GM23338 (cell line): ENCODE measurements at regions not wholly inside any gene's neighbourhood (a gene's known extent, or its start where the extent isn't known, plus 50 kb on each side); places are given as distances from the start of the nearest gene placed in this dataset.

Experiments
- ATAC-seq: fragments of 200-7000 bp; cut with Tn5 transposase; 3 replicates; pipeline ENCODE4 v1.9.1; 2020
- DNase-seq: peaks from one replicate; pipeline ENCODE4 v3.0.0-alpha.2; 2015; ENCODE audit warnings: low spot score
- H2AFZ ChIP-seq: fragments of 200-600 bp; sonication (generic); 2 replicates; pipeline ENCODE4 v1.8.0; 2016; ENCODE audit warnings: antibody characterized with exemption, mild to moderate bottlenecking, moderate library complexity
- H3F3A ChIP-seq: fragments of 200-600 bp; sonication (generic); replicated peaks from 2 replicates; pipeline ENCODE4 v1.8.0; 2017; ENCODE audit warnings: antibody characterized with exemption, mixed run types, low read depth
- H3K27ac ChIP-seq: fragments of 200-600 bp; sonication (generic); 2 replicates; pipeline ENCODE4 v1.6.1; 2016; ENCODE audit warnings: low read depth
- H3K27me3 ChIP-seq: fragments of 200-600 bp; sonication (generic); 2 replicates; pipeline ENCODE4 v1.8.0; 2016; ENCODE audit warnings: mild to moderate bottlenecking, mixed run types, moderate library complexity; ENCODE audit not compliant: insufficient read depth
- H3K36me3 ChIP-seq: fragments of 200-600 bp; sonication (generic); 2 replicates; pipeline ENCODE4 v1.8.0; 2016; ENCODE audit warnings: mild to moderate bottlenecking; ENCODE audit not compliant: insufficient read depth
- H3K4me1 ChIP-seq: fragments of 200-600 bp; sonication (generic); 2 replicates; pipeline ENCODE4 v1.8.0; 2016; ENCODE audit warnings: mild to moderate bottlenecking, moderate library complexity; ENCODE audit not compliant: insufficient read depth
- H3K4me2 ChIP-seq: fragments of 200-600 bp; sonication (generic); 2 replicates; pipeline ENCODE4 v1.7.1; 2017; ENCODE audit warnings: mixed run types
- H3K4me3 ChIP-seq: fragments of 200-600 bp; sonication (generic); 2 replicates; pipeline ENCODE4 v1.6.1; 2016; ENCODE audit warnings: mixed run types
- H3K79me2 ChIP-seq: fragments of 200-600 bp; sonication (generic); replicated peaks from 2 replicates; pipeline ENCODE4 v1.8.0; 2017; ENCODE audit warnings: mild to moderate bottlenecking; ENCODE audit not compliant: insufficient read depth
- H3K9me2 ChIP-seq: fragments of 200-600 bp; sonication (generic); 2 replicates; pipeline ENCODE4 v1.8.0; 2017; ENCODE audit not compliant: insufficient read depth
- H4K20me1 ChIP-seq: fragments of 200-600 bp; sonication (generic); replicated peaks from 2 replicates; pipeline ENCODE4 v1.8.0; 2017; ENCODE audit warnings: mild to moderate bottlenecking; ENCODE audit not compliant: insufficient read depth
- H3K27ac Mint-ChIP-seq: 2 replicates; pipeline ENCODE4 v1.8.0; 2020; ENCODE audit warnings: inconsistent platforms, mild to moderate bottlenecking, moderate library complexity, mixed read lengths
- H3K27me3 Mint-ChIP-seq: 3 replicates; pipeline ENCODE4 v1.8.0; 2022; ENCODE audit warnings: low read depth, mild to moderate bottlenecking, moderate library complexity, mixed read lengths, inconsistent platforms; ENCODE audit not compliant: insufficient read depth, poor library complexity
- H3K36me3 Mint-ChIP-seq: 3 replicates; pipeline ENCODE4 v1.8.0; 2021; ENCODE audit warnings: low read depth, mild to moderate bottlenecking, inconsistent platforms, moderate library complexity, mixed read lengths
- H3K4me1 Mint-ChIP-seq: 3 replicates; pipeline ENCODE4 v1.8.0; 2020; ENCODE audit warnings: mild to moderate bottlenecking, inconsistent platforms, mixed read lengths
- H3K4me3 Mint-ChIP-seq: 3 replicates; pipeline ENCODE4 v1.8.0; 2021; ENCODE audit warnings: moderate library complexity, mild to moderate bottlenecking, inconsistent platforms, mixed read lengths
- H3K9me3 Mint-ChIP-seq: 3 replicates; pipeline ENCODE4 v1.8.0; 2020; ENCODE audit warnings: moderate library complexity, mild to moderate bottlenecking, inconsistent platforms, mixed read lengths
- CREB1 ChIP-seq: fragments of 250-450 bp; sonication (Bioruptor Pico); IDR thresholded peaks from 2 replicates; pipeline ENCODE4 v1.5.0; 2020; ENCODE audit warnings: low read depth, mild to moderate bottlenecking, moderate library complexity
- EZH2 ChIP-seq: fragments of 200-600 bp; sonication (generic); IDR thresholded peaks from one replicate; pipeline ENCODE4 v1.8.0; 2017; ENCODE audit warnings: antibody characterized with exemption, mild to moderate bottlenecking, low read depth; ENCODE audit not compliant: unreplicated experiment
- EZH2phosphoT487 ChIP-seq: fragments of 200-600 bp; sonication (generic); IDR thresholded peaks from one replicate; pipeline ENCODE4 v1.8.1; 2018; ENCODE audit warnings: antibody characterized with exemption; ENCODE audit not compliant: unreplicated experiment
- JUNB ChIP-seq: IDR thresholded peaks from one replicate; pipeline ENCODE4 v1.6.1; 2016; ENCODE audit warnings: antibody characterized with exemption; ENCODE audit not compliant: unreplicated experiment
- NANOG ChIP-seq: IDR thresholded peaks from 2 replicates; pipeline ENCODE4 v1.6.1; 2016; ENCODE audit warnings: antibody characterized with exemption, borderline replicate concordance
- POLR2AphosphoS5 ChIP-seq: IDR thresholded peaks from 2 replicates; pipeline ENCODE4 v1.6.1; 2016; ENCODE audit warnings: antibody characterized with exemption, low read depth
- STAT1 ChIP-seq: IDR thresholded peaks from one replicate; pipeline ENCODE4 v1.6.1; 2016; ENCODE audit warnings: antibody characterized with exemption; ENCODE audit not compliant: unreplicated experiment
- ZNF114 ChIP-seq: fragments of 250-450 bp; sonication (Bioruptor Pico); IDR thresholded peaks from 2 replicates; pipeline ENCODE4 v1.5.0; 2020; ENCODE audit warnings: mild to moderate bottlenecking, moderate library complexity
- ZNF331 ChIP-seq: fragments of 250-450 bp; sonication (Bioruptor Pico); IDR thresholded peaks from 2 replicates; pipeline ENCODE4 v1.5.0; 2020; ENCODE audit warnings: low read depth, mild to moderate bottlenecking, moderate library complexity
- TF ChIP-seq, protein P1 (sequence below), 2 experiments: fragments of 200-600 bp in 1 of 2; sonication (generic) in 1 of 2; conservative IDR thresholded peaks; 2 replicates each; pipeline versions ENCODE4 v1.5.1 to v1.6.1; 2016 to 2017; ENCODE audit warnings: antibody characterized with exemption in 2 of 2, low read depth in 2 of 2, mild to moderate bottlenecking in 2 of 2, moderate library complexity in 1 of 2
- TF ChIP-seq, protein P2 (sequence below): IDR thresholded peaks from 2 replicates; pipeline ENCODE4 v1.6.1; 2016; ENCODE audit warnings: antibody characterized with exemption

DNA sequence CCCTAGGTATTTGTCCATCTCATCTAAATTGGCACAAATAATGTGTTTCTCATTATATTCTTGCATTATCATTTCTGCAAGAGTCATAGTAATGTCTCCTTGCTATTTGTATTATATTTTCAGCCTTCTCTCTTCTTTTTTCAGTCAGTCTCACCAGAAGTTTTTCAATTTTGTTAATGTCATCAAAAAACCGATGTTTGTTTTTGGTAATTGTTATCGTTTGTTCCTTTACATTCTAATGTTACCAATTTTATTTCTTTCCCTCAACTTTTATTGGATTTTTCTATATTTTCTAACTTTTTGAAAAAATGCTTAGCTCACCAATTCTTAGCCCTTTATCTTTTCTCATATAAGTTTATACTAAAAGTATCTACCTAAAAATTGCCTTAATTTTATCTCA is 82.2 kb upstream of the NRSN1 start:
- H3K27me3 Mint-ChIP-seq, result no peaks in the 10 kb centered on the region
- Histone ChIP-seq H3K9me2 (no peaks in the 10 kb centered on the region), H3K36me3 (no peaks in the 10 kb centered on the region), H4K20me1 (no peaks in the 10 kb centered on the region), H3K79me2 (no peaks in the 10 kb centered on the region), H3K4me2 (no peak overlapping the region), H2AFZ (no peak overlapping the region), H3F3A (no peaks in the 10 kb centered on the region), H3K4me1 (no peaks in the 10 kb centered on the region), H3K4me3 (no peak overlapping the region), H3K27ac (no peak overlapping the region), H3K27me3 (no peaks in the 10 kb centered on the region)
- H3K36me3 Mint-ChIP-seq, result no peaks in the 10 kb centered on the region
- no peak overlapping the region for H3K4me3 Mint-ChIP-seq
- TF ChIP-seq POLR2AphosphoS5, result no peak
- no peak for TF ChIP-seq CREB1 (CRISPR knock-in tag)
- no peak for TF ChIP-seq JUNB
- no peak for TF ChIP-seq EZH2
- ATAC-seq (no peak), DNase-seq (no peak)
- no peaks in the 10 kb centered on the region for H3K9me3 Mint-ChIP-seq
- no peak overlapping the region for H3K27ac Mint-ChIP-seq
- H3K4me1 Mint-ChIP-seq, result no peaks in the 10 kb centered on the region; the same call in 2 of the 3 replicates

GRCh38 chr6:24051942-24052589 is 73.9 kb upstream of the NRSN1 start:
- H3K27me3 ChIP-seq, result no peaks in the 10 kb centered on the region
- Mint-ChIP-seq H3K4me3 (no peak overlapping the region), H3K9me3 (no peaks in the 10 kb centered on the region), H3K27ac (no peak overlapping the region), H3K36me3 (no peaks in the 10 kb centered on the region), H3K27me3 (no peaks in the 10 kb centered on the region), H3K4me1 (no peaks in the 10 kb centered on the region; the same call in 2 of the 3 replicates)
- no peak for TF ChIP-seq EZH2
- TF ChIP-seq, protein P1, sequence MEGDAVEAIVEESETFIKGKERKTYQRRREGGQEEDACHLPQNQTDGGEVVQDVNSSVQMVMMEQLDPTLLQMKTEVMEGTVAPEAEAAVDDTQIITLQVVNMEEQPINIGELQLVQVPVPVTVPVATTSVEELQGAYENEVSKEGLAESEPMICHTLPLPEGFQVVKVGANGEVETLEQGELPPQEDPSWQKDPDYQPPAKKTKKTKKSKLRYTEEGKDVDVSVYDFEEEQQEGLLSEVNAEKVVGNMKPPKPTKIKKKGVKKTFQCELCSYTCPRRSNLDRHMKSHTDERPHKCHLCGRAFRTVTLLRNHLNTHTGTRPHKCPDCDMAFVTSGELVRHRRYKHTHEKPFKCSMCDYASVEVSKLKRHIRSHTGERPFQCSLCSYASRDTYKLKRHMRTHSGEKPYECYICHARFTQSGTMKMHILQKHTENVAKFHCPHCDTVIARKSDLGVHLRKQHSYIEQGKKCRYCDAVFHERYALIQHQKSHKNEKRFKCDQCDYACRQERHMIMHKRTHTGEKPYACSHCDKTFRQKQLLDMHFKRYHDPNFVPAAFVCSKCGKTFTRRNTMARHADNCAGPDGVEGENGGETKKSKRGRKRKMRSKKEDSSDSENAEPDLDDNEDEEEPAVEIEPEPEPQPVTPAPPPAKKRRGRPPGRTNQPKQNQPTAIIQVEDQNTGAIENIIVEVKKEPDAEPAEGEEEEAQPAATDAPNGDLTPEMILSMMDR (conservative IDR thresholded peaks at IDR 0.05; ENCODE audit: low read depth in 2 of 2), result peak in 1 of 2 experiments; percentile 52; a peak in 2 of 4 replicates
- H3K36me3 ChIP-seq, result no peaks in the 10 kb centered on the region
- H3K4me3 ChIP-seq, result no peak overlapping the region
- no peaks in the 10 kb centered on the region for H3K4me1 ChIP-seq
- H4K20me1 ChIP-seq, result no peaks in the 10 kb centered on the region
- no peak for DNase-seq
- no peak for ATAC-seq
- H3F3A ChIP-seq, result no peaks in the 10 kb centered on the region
- no peak overlapping the region for H3K27ac ChIP-seq
- no peak overlapping the region for H2AFZ ChIP-seq
- no peak overlapping the region for H3K4me2 ChIP-seq
- no peaks in the 10 kb centered on the region; the same call in 1 of the 2 replicates for H3K9me2 ChIP-seq
- H3K79me2 ChIP-seq, result no peaks in the 10 kb centered on the region

- Histone ChIP-seq H3K9me2 (no peaks in the 10 kb centered on the region; the same call in 1 of the 2 replicates), H3K79me2 (no peaks in the 10 kb centered on the region), H3K4me1 (no peaks in the 10 kb centered on the region), H3K27me3 (no peaks in the 10 kb centered on the region), H3K36me3 (no peaks in the 10 kb centered on the region), H4K20me1 (no peaks in the 10 kb centered on the region), H3K27ac (no peak overlapping the region), H3F3A (no peaks in the 10 kb centered on the region), H2AFZ (no peak overlapping the region), H3K4me2 (no peak overlapping the region), H3K4me3 (no peak overlapping the region)
- ATAC-seq (no peak), DNase-seq (no peak)
- no peak overlapping the region for H3K27ac Mint-ChIP-seq
- H3K27me3 Mint-ChIP-seq, result no peaks in the 10 kb centered on the region
- H3K4me1 Mint-ChIP-seq, result no peaks in the 10 kb centered on the region; the same call in 2 of the 3 replicates
- H3K36me3 Mint-ChIP-seq, result no peaks in the 10 kb centered on the region
- TF ChIP-seq NANOG (no peak), CREB1 (CRISPR knock-in tag) (no peak), ZNF331 (no peak), EZH2 (no peak), JUNB (no peak), POLR2AphosphoS5 (no peak), STAT1 (no peak), EZH2phosphoT487 (no peak), ZNF114 (CRISPR knock-in tag) (no peak)
- TF ChIP-seq, protein P2, sequence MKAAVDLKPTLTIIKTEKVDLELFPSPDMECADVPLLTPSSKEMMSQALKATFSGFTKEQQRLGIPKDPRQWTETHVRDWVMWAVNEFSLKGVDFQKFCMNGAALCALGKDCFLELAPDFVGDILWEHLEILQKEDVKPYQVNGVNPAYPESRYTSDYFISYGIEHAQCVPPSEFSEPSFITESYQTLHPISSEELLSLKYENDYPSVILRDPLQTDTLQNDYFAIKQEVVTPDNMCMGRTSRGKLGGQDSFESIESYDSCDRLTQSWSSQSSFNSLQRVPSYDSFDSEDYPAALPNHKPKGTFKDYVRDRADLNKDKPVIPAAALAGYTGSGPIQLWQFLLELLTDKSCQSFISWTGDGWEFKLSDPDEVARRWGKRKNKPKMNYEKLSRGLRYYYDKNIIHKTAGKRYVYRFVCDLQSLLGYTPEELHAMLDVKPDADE, result no peak
- no peaks in the 10 kb centered on the region for H3K9me3 Mint-ChIP-seq
- H3K4me3 Mint-ChIP-seq, result no peak overlapping the region
These were observed 73.4 kb upstream of the NRSN1 start for GRCh38 chr6:24052590-24052961.
